Skin of body (tissue), 1 donor: ENCODE measurements at regions not wholly inside any gene's neighbourhood (a gene's known extent, or its start where the extent isn't known, plus 50 kb on each side); places are given as distances from the start of the nearest gene placed in this dataset.

Experiments used
- DNase-seq: peaks from one replicate; lab custom pipeline; 2025; lab: John Stamatoyannopoulos, UW

- peak; percentile 3 for DNase-seq
Measured at GRCh38 chr20:7392542-7393206, 547.6 kb downstream of the HAO1 start.

- DNase-seq = no peak
Measured at GRCh38 chr20:7399114-7399513, 541.1 kb downstream of the HAO1 start.

GRCh38 chr20:7399575-7399974, 540.7 kb downstream of the HAO1 start:
- no peak for DNase-seq

GRCh38 chr20:7406671-7407070, 533.6 kb downstream of the HAO1 start:
- no peak for DNase-seq

- DNase-seq = no peak
Measured at GRCh38 chr20:7410150-7410549, 530.1 kb downstream of the HAO1 start.

- no peak for DNase-seq
Measured at GRCh38 chr20:7411075-7411474, 529.2 kb downstream of the HAO1 start.

GRCh38 chr20:7415427-7415826, 524.8 kb downstream of the HAO1 start:
- DNase-seq = no peak

GRCh38 chr20:7416382-7416781, 523.9 kb downstream of the HAO1 start:
- DNase-seq = no peak

GRCh38 chr20:7420345-7420744, 519.9 kb downstream of the HAO1 start:
- no peak for DNase-seq

GRCh38 chr20:7426890-7427496, 513.3 kb downstream of the HAO1 start:
- no peak for DNase-seq

GRCh38 chr20:7428946-7429345, 511.3 kb downstream of the HAO1 start:
- no peak for DNase-seq

- no peak for DNase-seq
Measured at GRCh38 chr20:7432612-7433011, 507.6 kb downstream of the HAO1 start.

- DNase-seq = no peak
Measured at GRCh38 chr20:7437311-7437710, 502.9 kb downstream of the HAO1 start.

- no peak for DNase-seq
Measured at GRCh38 chr20:7449269-7449668, 491.0 kb downstream of the HAO1 start.

GRCh38 chr20:7452890-7453289, 487.4 kb downstream of the HAO1 start:
- DNase-seq = no peak

- no peak for DNase-seq
Measured at GRCh38 chr20:7454047-7454446, 486.2 kb downstream of the HAO1 start.

- DNase-seq = no peak
Measured at GRCh38 chr20:7458459-7458858, 481.8 kb downstream of the HAO1 start.

GRCh38 chr20:7459083-7459482, 481.2 kb downstream of the HAO1 start:
- DNase-seq = no peak

- DNase-seq = no peak
Measured at GRCh38 chr20:7463290-7463689, 477.0 kb downstream of the HAO1 start.

- DNase-seq = no peak
Measured at GRCh38 chr20:7470912-7471311, 469.3 kb downstream of the HAO1 start.

GRCh38 chr20:7490288-7490687, 450.0 kb downstream of the HAO1 start:
- DNase-seq = no peak

GRCh38 chr20:7492257-7492656, 448.0 kb downstream of the HAO1 start:
- no peak for DNase-seq

- DNase-seq = no peak
Measured at GRCh38 chr20:7493311-7493710, 446.9 kb downstream of the HAO1 start.
